H7 (cell line): ENCODE measurements at regions not wholly inside any gene's neighbourhood (a gene's known extent, or its start where the extent isn't known, plus 50 kb on each side); places are given as distances from the start of the nearest gene placed in this dataset.

Source experiments
- DNase-seq: peaks from one replicate; pipeline ENCODE4 v3.0.0; 2012
- H3K27me3 ChIP-seq: 2 replicates; pipeline ENCODE4 v1.6.0; 2011; ENCODE audit warnings: mild to moderate bottlenecking, low read length; ENCODE audit not compliant: control insufficient read depth, insufficient read depth
- H3K36me3 ChIP-seq: replicated peaks from 2 replicates; pipeline ENCODE4 v1.5.1; 2011; ENCODE audit warnings: low read length; ENCODE audit not compliant: control insufficient read depth, insufficient read depth
- H3K4me3 ChIP-seq: 2 replicates; pipeline ENCODE4 v1.5.1; 2011; ENCODE audit warnings: low read depth, mild to moderate bottlenecking, control low read depth, low read length, moderate library complexity; ENCODE audit not compliant: insufficient read depth

- H3K36me3 ChIP-seq: no peaks in the 10 kb centered on the region
- H3K4me3 ChIP-seq: no peak overlapping the region
- DNase-seq: no peak
- no peaks in the 10 kb centered on the region for H3K27me3 ChIP-seq
Measured at GRCh38 chr15:80339601-80340000, 64.6 kb upstream of the ARNT2 start.

DNA sequence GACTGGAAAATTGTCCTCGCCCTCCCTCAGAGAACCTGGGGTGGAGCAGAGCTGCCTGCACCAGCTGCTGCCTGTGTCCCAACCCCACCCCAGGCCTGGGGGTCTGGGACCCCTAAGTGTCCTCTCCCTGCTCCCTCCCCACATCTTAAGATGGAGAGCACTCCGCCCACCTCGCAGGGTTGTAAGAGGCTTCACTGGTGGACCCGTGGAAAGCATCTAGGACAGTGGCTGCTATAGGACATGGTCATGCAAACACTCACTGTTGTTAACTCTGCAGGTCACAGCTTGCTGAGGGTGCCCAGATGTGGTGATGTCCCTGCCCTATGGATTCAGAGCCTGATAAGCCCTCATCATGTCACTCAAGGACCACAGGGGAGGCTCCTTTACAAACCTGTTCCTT, 62.0 kb upstream of the ARNT2 start:
- no peaks in the 10 kb centered on the region for H3K36me3 ChIP-seq
- no peak for DNase-seq
- no peaks in the 10 kb centered on the region for H3K27me3 ChIP-seq

DNA sequence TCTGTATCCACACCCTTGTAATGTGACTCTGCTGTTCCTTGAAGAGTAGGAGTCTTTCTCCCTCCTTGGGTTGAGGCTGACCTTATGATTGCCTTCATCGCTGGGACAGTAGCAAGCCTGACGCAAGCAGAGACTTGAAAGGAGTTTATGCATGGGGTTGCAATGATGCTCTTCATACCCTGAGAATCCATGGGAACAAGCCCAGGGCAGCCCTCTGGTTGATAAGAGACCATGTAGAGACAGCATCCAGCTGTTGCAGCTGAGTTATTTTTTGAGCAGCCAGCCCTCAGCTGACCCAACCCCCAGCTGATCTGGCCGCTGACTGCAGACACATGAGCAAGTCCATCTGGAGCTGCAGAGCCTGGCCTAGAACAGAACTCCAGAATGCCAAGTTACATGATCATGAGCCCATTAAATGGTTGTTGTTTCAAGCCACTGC, 60.6 kb upstream of the ARNT2 start:
- no peaks in the 10 kb centered on the region for H3K36me3 ChIP-seq
- no peak overlapping the region for H3K4me3 ChIP-seq
- H3K27me3 ChIP-seq: no peaks in the 10 kb centered on the region
- no peak for DNase-seq

More for the DNA sequence above, 62.0 kb upstream of the ARNT2 start:
- no peak overlapping the region for H3K4me3 ChIP-seq

DNA sequence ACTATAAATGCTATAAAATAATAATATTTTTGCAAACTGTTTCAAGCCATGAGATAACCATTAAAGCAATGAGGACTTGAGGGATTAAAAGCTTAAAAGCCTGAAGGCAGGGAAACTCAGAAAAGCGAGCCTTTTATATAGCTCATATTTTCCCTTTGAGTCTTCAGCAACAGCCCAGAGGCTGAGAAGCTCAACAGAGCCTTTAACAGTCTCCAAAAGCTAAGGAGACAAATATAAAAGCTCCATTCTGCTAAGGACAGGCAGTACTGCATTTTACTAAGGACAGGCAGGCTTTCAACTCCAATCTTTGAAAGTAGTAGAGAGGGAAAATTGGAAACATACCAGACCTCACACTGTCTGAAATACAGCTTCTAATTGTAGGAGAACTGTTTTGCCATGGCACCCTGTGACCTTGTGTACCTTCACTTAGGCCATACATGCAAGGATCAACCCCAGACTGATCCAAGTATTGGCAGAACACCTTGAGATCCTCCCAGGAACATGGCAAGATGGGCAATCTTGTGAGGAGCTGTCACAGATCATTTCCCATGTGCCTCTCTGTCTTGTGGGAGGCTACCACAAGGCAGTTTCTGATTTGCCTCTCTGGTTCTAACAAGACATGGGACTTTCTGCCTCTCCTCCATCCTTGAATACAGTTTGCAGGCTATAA, 53.1 kb upstream of the ARNT2 start:
- Histone ChIP-seq H3K4me3 (no peak overlapping the region), H3K36me3 (no peaks in the 10 kb centered on the region), H3K27me3 (no peaks in the 10 kb centered on the region)
- no peak for DNase-seq
